ENCODE measurements at regions not wholly inside any gene's neighbourhood (a gene's known extent, or its start where the extent isn't known, plus 50 kb on each side); places are given as distances from the start of the nearest gene placed in this dataset.

GRCh38 chr6:66421570-66421969, 714.5 kb upstream of the EYS start:
- Histone ChIP-seq H2AFZ (no peak overlapping the region), H4K20me1 (ENCODE audit: insufficient read depth) (no peaks in the 10 kb centered on the region; the same call in 1 of the 2 replicates), H3F3A (ENCODE audit: insufficient read depth, low read depth) (no peaks in the 10 kb centered on the region), H3K27me3 (ENCODE audit: insufficient read depth, low read depth) (no peaks in the 10 kb centered on the region), H3K36me3 (ENCODE audit: low read depth) (no peaks in the 10 kb centered on the region), H3K4me3 (no peak overlapping the region), H3K4me1 (replicated peaks; ENCODE audit: insufficient read depth) (no peaks in the 10 kb centered on the region), H3K79me2 (ENCODE audit: low read depth) (no peaks in the 10 kb centered on the region), H3K27ac (no peak overlapping the region), H3K9me3 (ENCODE audit: insufficient read depth, low read depth) (no peaks in the 10 kb centered on the region), H3K9me2 (ENCODE audit: insufficient read depth) (no peaks in the 10 kb centered on the region; the same call in 1 of the 2 replicates), H3K4me2 (no peak overlapping the region)
- intact Hi-C loops (cut with micrococcal nuclease; ENCODE audit: unreplicated experiment) = no loop called here
- TF ChIP-seq EZH2 (IDR thresholded peaks at IDR 0.05; ENCODE audit: low read depth) (no peak), CTCF (conservative IDR thresholded peaks at IDR 0.05) (peak; percentile 24; the same call in 1 of the 2 replicates)
- BruUV-seq (replicated peaks) = no TSS peak
- CTCF ChIA-PET = no interaction called here
- POLR2A ChIA-PET (ENCODE audit: unreplicated experiment) = no interaction called here
- DNase-seq = no peak

GRCh38 chr6:66418906-66419305, 711.9 kb upstream of the EYS start:
- intact Hi-C loops (cut with micrococcal nuclease; ENCODE audit: unreplicated experiment) = no loop called here
- no peaks in the 10 kb centered on the region for H3F3A ChIP-seq (ENCODE audit: insufficient read depth, low read depth)
- H3K9me3 ChIP-seq (ENCODE audit: insufficient read depth, low read depth) = no peaks in the 10 kb centered on the region
- TF ChIP-seq EZH2 (IDR thresholded peaks at IDR 0.05; ENCODE audit: low read depth) (no peak), CTCF (conservative IDR thresholded peaks at IDR 0.05) (no peak)
- H3K4me3 ChIP-seq = no peak overlapping the region
- no peak overlapping the region for H3K4me2 ChIP-seq
- no TSS peak for BruUV-seq (replicated peaks)
- POLR2A ChIA-PET (ENCODE audit: unreplicated experiment) = no interaction called here
- no peak overlapping the region for H3K27ac ChIP-seq
- H2AFZ ChIP-seq = no peak overlapping the region
- no peaks in the 10 kb centered on the region for H3K79me2 ChIP-seq (ENCODE audit: low read depth)
- no peaks in the 10 kb centered on the region; the same call in 1 of the 2 replicates for H4K20me1 ChIP-seq (ENCODE audit: insufficient read depth)
- H3K4me1 ChIP-seq (replicated peaks; ENCODE audit: insufficient read depth) = no peaks in the 10 kb centered on the region
- H3K27me3 ChIP-seq (ENCODE audit: insufficient read depth, low read depth) = no peaks in the 10 kb centered on the region
- CTCF ChIA-PET = no interaction called here
- no peaks in the 10 kb centered on the region for H3K9me2 ChIP-seq (ENCODE audit: insufficient read depth)
- no peak for DNase-seq
- no peaks in the 10 kb centered on the region for H3K36me3 ChIP-seq (ENCODE audit: low read depth)

GRCh38 chr6:66403966-66404365, 696.9 kb upstream of the EYS start:
- Histone ChIP-seq H3F3A (ENCODE audit: insufficient read depth, low read depth) (no peaks in the 10 kb centered on the region), H3K4me3 (no peak overlapping the region), H3K27me3 (ENCODE audit: insufficient read depth, low read depth) (no peaks in the 10 kb centered on the region), H4K20me1 (ENCODE audit: insufficient read depth) (no peaks in the 10 kb centered on the region), H3K4me1 (replicated peaks; ENCODE audit: insufficient read depth) (no peaks in the 10 kb centered on the region), H3K79me2 (ENCODE audit: low read depth) (no peaks in the 10 kb centered on the region), H3K36me3 (ENCODE audit: low read depth) (no peaks in the 10 kb centered on the region), H3K4me2 (no peak overlapping the region), H3K27ac (no peak overlapping the region), H2AFZ (no peak overlapping the region), H3K9me2 (ENCODE audit: insufficient read depth) (no peaks in the 10 kb centered on the region), H3K9me3 (ENCODE audit: insufficient read depth, low read depth) (no peaks in the 10 kb centered on the region)
- intact Hi-C loops (cut with micrococcal nuclease; ENCODE audit: unreplicated experiment) = no loop called here
- ChIA-PET POLR2A (ENCODE audit: unreplicated experiment) (no interaction called here), CTCF (no interaction called here)
- TF ChIP-seq EZH2 (IDR thresholded peaks at IDR 0.05; ENCODE audit: low read depth) = no peak
- no TSS peak for BruUV-seq (replicated peaks)
- no peak for DNase-seq

- POLR2A ChIA-PET (ENCODE audit: unreplicated experiment) = no interaction called here
- no TSS peak for BruUV-seq (replicated peaks)
These were observed 695.8 kb upstream of the EYS start for GRCh38 chr6:66402873-66403272.

More at GRCh38 chr6:66402873-66403272, 695.8 kb upstream of the EYS start:
- H3K4me3 ChIP-seq = no peak overlapping the region
- no peaks in the 10 kb centered on the region for H4K20me1 ChIP-seq (ENCODE audit: insufficient read depth)
- no peak overlapping the region for H2AFZ ChIP-seq
- CTCF ChIA-PET = no interaction called here
- H3K27me3 ChIP-seq (ENCODE audit: insufficient read depth, low read depth) = no peaks in the 10 kb centered on the region
- intact Hi-C loops (cut with micrococcal nuclease; ENCODE audit: unreplicated experiment) = no loop called here
- H3F3A ChIP-seq (ENCODE audit: insufficient read depth, low read depth) = no peaks in the 10 kb centered on the region
- TF ChIP-seq EZH2 (IDR thresholded peaks at IDR 0.05; ENCODE audit: low read depth) (no peak), CTCF (conservative IDR thresholded peaks at IDR 0.05) (no peak)
- H3K36me3 ChIP-seq (ENCODE audit: low read depth) = no peaks in the 10 kb centered on the region
- H3K9me2 ChIP-seq (ENCODE audit: insufficient read depth) = no peaks in the 10 kb centered on the region
- no peaks in the 10 kb centered on the region for H3K79me2 ChIP-seq (ENCODE audit: low read depth)
- no peak overlapping the region for H3K27ac ChIP-seq
- no peak for DNase-seq
- no peak overlapping the region for H3K4me2 ChIP-seq
- H3K9me3 ChIP-seq (ENCODE audit: insufficient read depth, low read depth) = no peaks in the 10 kb centered on the region
- no peaks in the 10 kb centered on the region for H3K4me1 ChIP-seq (replicated peaks; ENCODE audit: insufficient read depth)

Measured in PC-9 (cell line).